ENCODE measurements at regions not wholly inside any gene's neighbourhood (a gene's known extent, or its start where the extent isn't known, plus 50 kb on each side); places are given as distances from the start of the nearest gene placed in this dataset.

DNA sequence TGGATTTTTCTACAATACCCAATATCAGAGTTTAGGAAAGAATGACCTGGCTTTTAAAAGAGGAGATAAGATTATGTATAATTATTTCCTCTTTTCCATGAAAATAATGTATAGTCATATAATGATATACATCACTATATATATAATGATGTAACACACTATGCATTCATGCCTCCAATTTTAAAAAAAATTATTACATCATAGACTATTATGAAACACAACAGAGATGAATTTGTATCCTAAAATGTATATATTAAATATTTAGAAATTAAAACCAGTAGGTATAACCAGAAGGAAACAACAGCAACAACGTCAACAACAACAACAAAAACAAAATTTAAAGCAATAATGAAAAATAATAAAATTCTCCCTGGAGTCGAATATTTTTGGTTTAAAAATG lies 1856.5 kb upstream of the CDH6 start:
- no peaks in the 10 kb centered on the region for H3K27me3 ChIP-seq (ENCODE audit: insufficient read depth, poor library complexity, severe bottlenecking)
- DNase-seq (ENCODE audit: low read depth in 1 of 2, low spot score in 1 of 2): no peak
- H3K4me3 ChIP-seq (replicated peaks; ENCODE audit: insufficient read depth, low read length): no peak overlapping the region
- TF ChIP-seq SPI1 (IDR thresholded peaks at IDR 0.05; ENCODE audit: borderline replicate concordance, low read depth) (no peak), GABPA (IDR thresholded peaks at IDR 0.05; ENCODE audit: low read depth) (no peak), POLR2AphosphoS5 (IDR thresholded peaks at IDR 0.05; ENCODE audit: low read depth) (no peak), CTCF (IDR thresholded peaks at IDR 0.05; ENCODE audit: insufficient read depth, low read length) (no peak)
- TF ChIP-seq, protein P1, sequence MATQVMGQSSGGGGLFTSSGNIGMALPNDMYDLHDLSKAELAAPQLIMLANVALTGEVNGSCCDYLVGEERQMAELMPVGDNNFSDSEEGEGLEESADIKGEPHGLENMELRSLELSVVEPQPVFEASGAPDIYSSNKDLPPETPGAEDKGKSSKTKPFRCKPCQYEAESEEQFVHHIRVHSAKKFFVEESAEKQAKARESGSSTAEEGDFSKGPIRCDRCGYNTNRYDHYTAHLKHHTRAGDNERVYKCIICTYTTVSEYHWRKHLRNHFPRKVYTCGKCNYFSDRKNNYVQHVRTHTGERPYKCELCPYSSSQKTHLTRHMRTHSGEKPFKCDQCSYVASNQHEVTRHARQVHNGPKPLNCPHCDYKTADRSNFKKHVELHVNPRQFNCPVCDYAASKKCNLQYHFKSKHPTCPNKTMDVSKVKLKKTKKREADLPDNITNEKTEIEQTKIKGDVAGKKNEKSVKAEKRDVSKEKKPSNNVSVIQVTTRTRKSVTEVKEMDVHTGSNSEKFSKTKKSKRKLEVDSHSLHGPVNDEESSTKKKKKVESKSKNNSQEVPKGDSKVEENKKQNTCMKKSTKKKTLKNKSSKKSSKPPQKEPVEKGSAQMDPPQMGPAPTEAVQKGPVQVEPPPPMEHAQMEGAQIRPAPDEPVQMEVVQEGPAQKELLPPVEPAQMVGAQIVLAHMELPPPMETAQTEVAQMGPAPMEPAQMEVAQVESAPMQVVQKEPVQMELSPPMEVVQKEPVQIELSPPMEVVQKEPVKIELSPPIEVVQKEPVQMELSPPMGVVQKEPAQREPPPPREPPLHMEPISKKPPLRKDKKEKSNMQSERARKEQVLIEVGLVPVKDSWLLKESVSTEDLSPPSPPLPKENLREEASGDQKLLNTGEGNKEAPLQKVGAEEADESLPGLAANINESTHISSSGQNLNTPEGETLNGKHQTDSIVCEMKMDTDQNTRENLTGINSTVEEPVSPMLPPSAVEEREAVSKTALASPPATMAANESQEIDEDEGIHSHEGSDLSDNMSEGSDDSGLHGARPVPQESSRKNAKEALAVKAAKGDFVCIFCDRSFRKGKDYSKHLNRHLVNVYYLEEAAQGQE (IDR thresholded peaks at IDR 0.05; ENCODE audit: insufficient replicate concordance, low read depth): no peak
- no peak overlapping the region for H3K27ac ChIP-seq (replicated peaks)

GRCh38 chr5:29321591-29321990 lies 1871.9 kb upstream of the CDH6 start:
- no peak for DNase-seq (ENCODE audit: low read depth in 1 of 2, low spot score in 1 of 2)
- Histone ChIP-seq H3K27ac (replicated peaks) (no peak overlapping the region), H3K4me3 (replicated peaks; ENCODE audit: insufficient read depth, low read length) (no peak overlapping the region), H3K27me3 (ENCODE audit: insufficient read depth, poor library complexity, severe bottlenecking) (no peaks in the 10 kb centered on the region)
- TF ChIP-seq SPI1 (IDR thresholded peaks at IDR 0.05; ENCODE audit: borderline replicate concordance, low read depth): no peak
- no peak for TF ChIP-seq POLR2AphosphoS5 (IDR thresholded peaks at IDR 0.05; ENCODE audit: low read depth)
- TF ChIP-seq GABPA (IDR thresholded peaks at IDR 0.05; ENCODE audit: low read depth): no peak
- no peak for TF ChIP-seq CTCF (IDR thresholded peaks at IDR 0.05; ENCODE audit: insufficient read depth, low read length)
- TF ChIP-seq, protein P1 (IDR thresholded peaks at IDR 0.05; ENCODE audit: insufficient replicate concordance, low read depth): no peak

DNA sequence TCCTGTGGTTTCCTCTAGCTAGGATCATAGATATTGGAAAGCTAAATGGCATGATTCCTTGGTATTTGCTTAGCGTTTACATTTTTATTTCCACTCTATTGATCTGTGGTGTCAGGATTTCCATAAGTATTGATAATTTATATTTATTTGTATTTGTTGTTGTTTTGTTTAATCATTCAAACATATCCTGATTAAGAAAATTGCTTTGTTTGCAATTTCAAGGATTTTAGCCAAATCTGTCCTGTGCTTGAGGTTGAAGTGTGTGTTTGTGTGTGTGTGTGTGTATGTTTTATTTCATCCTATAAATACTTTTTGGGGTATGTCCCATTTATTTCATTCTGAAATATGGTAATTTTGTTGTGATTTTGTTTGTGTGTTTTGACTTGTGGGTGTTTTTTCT lies 1884.1 kb upstream of the CDH6 start:
- Histone ChIP-seq H3K27ac (replicated peaks) (no peak overlapping the region), H3K4me3 (replicated peaks; ENCODE audit: insufficient read depth, low read length) (no peak overlapping the region), H3K27me3 (ENCODE audit: insufficient read depth, poor library complexity, severe bottlenecking) (no peaks in the 10 kb centered on the region)
- no peak for TF ChIP-seq GABPA (IDR thresholded peaks at IDR 0.05; ENCODE audit: low read depth)
- TF ChIP-seq POLR2AphosphoS5 (IDR thresholded peaks at IDR 0.05; ENCODE audit: low read depth): no peak
- TF ChIP-seq, protein P1 (IDR thresholded peaks at IDR 0.05; ENCODE audit: insufficient replicate concordance, low read depth): no peak
- no peak for DNase-seq (ENCODE audit: low read depth in 1 of 2, low spot score in 1 of 2)

GRCh38 chr5:29307478-29307877 lies 1886.0 kb upstream of the CDH6 start:
- Histone ChIP-seq H3K27ac (replicated peaks) (no peak overlapping the region), H3K27me3 (ENCODE audit: insufficient read depth, poor library complexity, severe bottlenecking) (no peaks in the 10 kb centered on the region), H3K4me3 (replicated peaks; ENCODE audit: insufficient read depth, low read length) (no peak overlapping the region)
- DNase-seq (ENCODE audit: low read depth in 1 of 2, low spot score in 1 of 2): no peak
- TF ChIP-seq SPI1 (IDR thresholded peaks at IDR 0.05; ENCODE audit: borderline replicate concordance, low read depth): no peak
- no peak for TF ChIP-seq CTCF (IDR thresholded peaks at IDR 0.05; ENCODE audit: insufficient read depth, low read length)
- no peak for TF ChIP-seq GABPA (IDR thresholded peaks at IDR 0.05; ENCODE audit: low read depth)
- TF ChIP-seq POLR2AphosphoS5 (IDR thresholded peaks at IDR 0.05; ENCODE audit: low read depth): no peak
- TF ChIP-seq, protein P1 (IDR thresholded peaks at IDR 0.05; ENCODE audit: insufficient replicate concordance, low read depth): no peak

Data from HL-60 (cell line).